ENCODE measurements at regions not wholly inside any gene's neighbourhood (a gene's known extent, or its start where the extent isn't known, plus 50 kb on each side); places are given as distances from the start of the nearest gene placed in this dataset.

- TF ChIP-seq RCOR1 (IDR thresholded peaks at IDR 0.05; ENCODE audit: low read length) (no peak), SIN3A (IDR thresholded peaks at IDR 0.05; ENCODE audit: borderline replicate concordance, low read depth, low read length) (0 out of 2 replicates have a peak, but pooled peaks have one; percentile 53), YY1 (IDR thresholded peaks at IDR 0.05; ENCODE audit: low read depth) (no peak), POLR2AphosphoS5 (IDR thresholded peaks at IDR 0.05; ENCODE audit: low read depth, low read length) (peak; percentile 86; the same call in 1 of the 2 replicates), CTCF (IDR thresholded peaks at IDR 0.05) (no peak), EP300 (IDR thresholded peaks at IDR 0.05; ENCODE audit: borderline replicate concordance in 1 of 2, low read depth in 1 of 2, low read length in 1 of 2) (peak; percentile 85 to 87; a peak in 3 of 4 replicates), NRF1 (IDR thresholded peaks at IDR 0.05; ENCODE audit: low read depth, low read length) (no peak), EZH2phosphoT487 (IDR thresholded peaks at IDR 0.05; ENCODE audit: borderline replicate concordance, low read depth) (no peak), RXRA (IDR thresholded peaks at IDR 0.05; ENCODE audit: borderline replicate concordance, low read depth) (peak; percentile 92), TAF1 (IDR thresholded peaks at IDR 0.05; ENCODE audit: borderline replicate concordance, low read depth, low read length) (no peak), REST (IDR thresholded peaks at IDR 0.05; ENCODE audit: low read depth, low read length) (peak; percentile 54; the same call in 1 of the 2 replicates)
These were observed 203.7 kb upstream of the NUDT4 start for GRCh38 chr12:93174048-93174447.

Measured in SK-N-SH (cell line).